Panc1 (cell line): ENCODE measurements at regions not wholly inside any gene's neighbourhood (a gene's known extent, or its start where the extent isn't known, plus 50 kb on each side); places are given as distances from the start of the nearest gene placed in this dataset.

ENCODE experiments used
- CTCF ChIP-seq: fragments of 450-650 bp; IDR thresholded peaks from 2 replicates; pipeline ENCODE4 v1.5.1; 2017; ENCODE audit warnings: mild to moderate bottlenecking
- POLR2AphosphoS5 ChIP-seq: IDR thresholded peaks from 2 replicates; pipeline ENCODE4 v1.6.1; 2012; ENCODE audit warnings: mild to moderate bottlenecking, low read depth, low read length, moderate library complexity
- TCF7L2 ChIP-seq: IDR thresholded peaks from 2 replicates; pipeline ENCODE4 v1.6.1; 2011; ENCODE audit warnings: mild to moderate bottlenecking, low read depth, low read length, inconsistent platforms

GRCh38 chr6:118708744-118709143 lies 57.4 kb upstream of the CEP85L start:
- TF ChIP-seq CTCF (no peak), POLR2AphosphoS5 (no peak), TCF7L2 (no peak)
